GM23248 (cell line): ENCODE measurements at regions not wholly inside any gene's neighbourhood (a gene's known extent, or its start where the extent isn't known, plus 50 kb on each side); places are given as distances from the start of the nearest gene placed in this dataset.

Source experiments
- DNase-seq: peaks from one replicate; pipeline ENCODE4 v3.0.0-alpha.2; 2015
- H2AFZ ChIP-seq: fragments of 200-600 bp; sonication (generic); 2 replicates; pipeline ENCODE4 v1.6.1; 2016; ENCODE audit warnings: antibody characterized with exemption
- H3F3A ChIP-seq: fragments of 200-600 bp; sonication (generic); 2 replicates; pipeline ENCODE4 v1.6.1; 2016; ENCODE audit warnings: mild to moderate bottlenecking, antibody characterized with exemption, mixed run types; ENCODE audit not compliant: insufficient read depth
- H3K27ac ChIP-seq: fragments of 200-600 bp; sonication (generic); 2 replicates; pipeline ENCODE4 v1.5.1; 2016; ENCODE audit warnings: mild to moderate bottlenecking
- H3K27me3 ChIP-seq: fragments of 200-600 bp; sonication (generic); replicated peaks from 2 replicates; pipeline ENCODE4 v1.6.1; 2016; ENCODE audit warnings: mild to moderate bottlenecking; ENCODE audit not compliant: insufficient read depth
- H3K36me3 ChIP-seq: fragments of 200-600 bp; sonication (generic); 2 replicates; pipeline ENCODE4 v1.6.1; 2016; ENCODE audit warnings: low read depth, mild to moderate bottlenecking
- H3K4me1 ChIP-seq: fragments of 200-600 bp; sonication (generic); 2 replicates; pipeline ENCODE4 v1.6.1; 2016; ENCODE audit warnings: mild to moderate bottlenecking; ENCODE audit not compliant: insufficient read depth
- H3K4me2 ChIP-seq: fragments of 200-600 bp; sonication (generic); one replicate; pipeline ENCODE4 v1.6.1; 2016; ENCODE audit warnings: mild to moderate bottlenecking; ENCODE audit not compliant: unreplicated experiment
- H3K4me3 ChIP-seq: fragments of 200-600 bp; sonication (generic); 2 replicates; pipeline ENCODE4 v1.5.1; 2016; ENCODE audit warnings: mild to moderate bottlenecking
- H3K79me2 ChIP-seq: fragments of 200-600 bp; sonication (generic); 2 replicates; pipeline ENCODE4 v1.6.1; 2016; ENCODE audit warnings: mild to moderate bottlenecking; ENCODE audit not compliant: insufficient read depth
- H3K9ac ChIP-seq: fragments of 200-600 bp; sonication (generic); 2 replicates; pipeline ENCODE4 v1.6.1; 2016; ENCODE audit warnings: mild to moderate bottlenecking
- H3K9me2 ChIP-seq: fragments of 200-600 bp; sonication (generic); 2 replicates; pipeline ENCODE4 v1.6.1; 2016; ENCODE audit warnings: mixed run types, mild to moderate bottlenecking, moderate library complexity; ENCODE audit not compliant: insufficient read depth
- H3K9me3 ChIP-seq: fragments of 200-600 bp; sonication (generic); one replicate; pipeline ENCODE4 v1.6.1; 2017; ENCODE audit warnings: low read depth
- H4K20me1 ChIP-seq: fragments of 200-600 bp; sonication (generic); 2 replicates; pipeline ENCODE4 v1.6.0; 2016; ENCODE audit not compliant: insufficient read depth
- EZH2 ChIP-seq: fragments of 200-600 bp; sonication (generic); IDR thresholded peaks from 2 replicates; pipeline ENCODE4 v1.6.1; 2018; ENCODE audit warnings: antibody characterized with exemption, mild to moderate bottlenecking; ENCODE audit not compliant: insufficient read depth, poor library complexity, severe bottlenecking
- EZH2phosphoT487 ChIP-seq: fragments of 200-600 bp; sonication (generic); IDR thresholded peaks from 2 replicates; pipeline ENCODE4 v1.6.1; 2018; ENCODE audit warnings: antibody characterized with exemption, moderate library complexity, mild to moderate bottlenecking, low read depth; ENCODE audit not compliant: insufficient read depth
- WGBS, 2 experiments: methylation state at CpG; one replicate each; pipeline ENCODE4 v1.1.6; 2015 to 2017; ENCODE audit warnings: low lambda C conversion rate in 2 of 2, low coverage in 1 of 2; ENCODE audit errors: missing lambda C conversion rate in 2 of 2; 5-methylcytosine and 5-hydroxymethylcytosine counted together
- in situ Hi-C: fragments of 300-500 bp; cut with MboI; formaldehyde crosslinking; loops from 2 replicates; pipeline ENCODE4 v1.15.0; 2020

GRCh38 chr1:59133997-59134396, 162.9 kb upstream of the FGGY start:
- H3F3A ChIP-seq: peaks cover 16% of the 10 kb centered on the region
- H2AFZ ChIP-seq: no peak overlapping the region
- WGBS, 2 experiments: 100% methylated on average over 1 of the region's 1 CpG
- no peak overlapping the region for H3K27ac ChIP-seq
- H3K36me3 ChIP-seq: no peaks in the 10 kb centered on the region
- no peak overlapping the region for H3K4me2 ChIP-seq
- no peaks in the 10 kb centered on the region for H3K79me2 ChIP-seq
- no peaks in the 10 kb centered on the region for H3K9me3 ChIP-seq
- in situ Hi-C loops: no loop called here
- no peaks in the 10 kb centered on the region for H3K27me3 ChIP-seq
- no peaks in the 10 kb centered on the region for H3K9me2 ChIP-seq
- no peak overlapping the region for H3K9ac ChIP-seq
- H3K4me3 ChIP-seq: no peak overlapping the region
- TF ChIP-seq EZH2phosphoT487: no peak
- TF ChIP-seq EZH2: no peak
- H4K20me1 ChIP-seq: no peaks in the 10 kb centered on the region
- DNase-seq: no peak
- H3K4me1 ChIP-seq: peaks cover 36% of the 10 kb centered on the region

- Histone ChIP-seq H3K4me1 (peaks cover 18% of the 10 kb centered on the region), H3K79me2 (no peaks in the 10 kb centered on the region), H3K36me3 (no peaks in the 10 kb centered on the region), H3K27ac (peak overlapping the region; percentile 61), H3K4me3 (no peak overlapping the region), H3K9me2 (no peaks in the 10 kb centered on the region), H3K9me3 (no peaks in the 10 kb centered on the region), H3K4me2 (no peak overlapping the region), H2AFZ (no peak overlapping the region), H3K27me3 (no peaks in the 10 kb centered on the region), H3K9ac (no peak overlapping the region), H3F3A (peaks cover 4% of the 10 kb centered on the region; the same call in 1 of the 2 replicates), H4K20me1 (no peaks in the 10 kb centered on the region)
- WGBS, 2 experiments: 92 to 97% methylated on average over 1 of the region's 1 CpG
- TF ChIP-seq EZH2: no peak
- no peak for TF ChIP-seq EZH2phosphoT487
- DNase-seq: no peak
- in situ Hi-C loops: no loop called here
These were observed 161.1 kb upstream of the FGGY start for GRCh38 chr1:59135761-59136255.

- DNase-seq: peak; percentile 82
- no peaks in the 10 kb centered on the region for H3K27me3 ChIP-seq
- in situ Hi-C loops: no loop called here
- peaks cover 18% of the 10 kb centered on the region for H3K4me1 ChIP-seq
- H3K9me2 ChIP-seq: no peaks in the 10 kb centered on the region
- no peaks in the 10 kb centered on the region for H4K20me1 ChIP-seq
- no peaks in the 10 kb centered on the region for H3K79me2 ChIP-seq
- no peak overlapping the region for H3K4me3 ChIP-seq
- no peaks in the 10 kb centered on the region for H3K36me3 ChIP-seq
- peaks cover 4% of the 10 kb centered on the region; the same call in 1 of the 2 replicates for H3F3A ChIP-seq
- H3K9ac ChIP-seq: 0 out of 2 replicates have a peak overlapping the region, but pooled peaks have one; percentile 6
- peak overlapping the region; percentile 61 for H3K27ac ChIP-seq
- WGBS, 2 experiments: 53 to 54% methylated on average over 8 of the region's 8 CpGs
- TF ChIP-seq EZH2phosphoT487: no peak
- TF ChIP-seq EZH2: no peak
- H2AFZ ChIP-seq: no peak overlapping the region
- H3K9me3 ChIP-seq: no peaks in the 10 kb centered on the region
- H3K4me2 ChIP-seq: no peak overlapping the region
These were observed 160.2 kb upstream of the FGGY start for GRCh38 chr1:59136541-59137275.

- TF ChIP-seq EZH2: no peak
- no peak for TF ChIP-seq EZH2phosphoT487
- peaks cover 6% of the 10 kb centered on the region for H3F3A ChIP-seq
- no peaks in the 10 kb centered on the region for H3K9me2 ChIP-seq
- in situ Hi-C loops: no loop called here
- H3K4me1 ChIP-seq: peaks cover 21% of the 10 kb centered on the region
- no peak overlapping the region for H3K4me2 ChIP-seq
- no peaks in the 10 kb centered on the region for H3K27me3 ChIP-seq
- no peak for DNase-seq
- H3K79me2 ChIP-seq: no peaks in the 10 kb centered on the region
- H3K9me3 ChIP-seq: no peaks in the 10 kb centered on the region
- no peak overlapping the region for H2AFZ ChIP-seq
- H3K9ac ChIP-seq: 0 out of 2 replicates have a peak overlapping the region, but pooled peaks have one; percentile 6
- no peaks in the 10 kb centered on the region for H4K20me1 ChIP-seq
- 95 to 99% methylated on average over 3 of the region's 3 CpGs for WGBS, 2 experiments
- H3K27ac ChIP-seq: peak overlapping the region; percentile 54; the same call in 1 of the 2 replicates
- no peak overlapping the region for H3K4me3 ChIP-seq
- H3K36me3 ChIP-seq: no peaks in the 10 kb centered on the region
These were observed 159.6 kb upstream of the FGGY start for GRCh38 chr1:59137276-59137615.
